Loucy (cell line): ENCODE measurements at regions not wholly inside any gene's neighbourhood (a gene's known extent, or its start where the extent isn't known, plus 50 kb on each side); places are given as distances from the start of the nearest gene placed in this dataset.

Experiments
- EZH2phosphoT487 ChIP-seq: fragments of 200-600 bp; IDR thresholded peaks from 2 replicates; pipeline ENCODE4 v1.6.1; 2018; ENCODE audit warnings: antibody characterized with exemption, mild to moderate bottlenecking, moderate library complexity, borderline replicate concordance
- TF ChIP-seq, protein P1 (sequence below): fragments of 200-600 bp; sonication (generic); conservative IDR thresholded peaks from 2 replicates; pipeline ENCODE4 v1.5.1; 2014; ENCODE audit warnings: mild to moderate bottlenecking, antibody characterized with exemption, low read length

DNA sequence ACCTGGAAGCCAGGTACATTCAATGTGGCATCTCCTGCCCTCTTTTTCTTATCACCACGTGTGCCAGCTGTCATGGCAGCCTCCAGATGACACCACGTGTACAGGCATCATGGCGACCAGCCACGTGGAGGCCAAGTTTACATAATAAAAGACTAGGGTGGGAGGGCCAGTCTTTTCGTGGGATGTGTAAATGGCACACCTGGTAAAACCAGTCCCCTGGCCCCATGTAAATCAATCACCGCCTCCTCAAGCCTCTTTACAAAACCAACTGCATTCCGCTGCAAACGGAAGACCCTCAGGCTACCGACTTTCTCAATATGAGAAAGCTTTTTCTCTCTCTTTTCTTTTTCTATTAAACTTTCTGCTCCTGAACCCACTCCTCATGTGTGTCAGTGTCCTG is 65.1 kb upstream of the PHF14 start:
- TF ChIP-seq, protein P1, sequence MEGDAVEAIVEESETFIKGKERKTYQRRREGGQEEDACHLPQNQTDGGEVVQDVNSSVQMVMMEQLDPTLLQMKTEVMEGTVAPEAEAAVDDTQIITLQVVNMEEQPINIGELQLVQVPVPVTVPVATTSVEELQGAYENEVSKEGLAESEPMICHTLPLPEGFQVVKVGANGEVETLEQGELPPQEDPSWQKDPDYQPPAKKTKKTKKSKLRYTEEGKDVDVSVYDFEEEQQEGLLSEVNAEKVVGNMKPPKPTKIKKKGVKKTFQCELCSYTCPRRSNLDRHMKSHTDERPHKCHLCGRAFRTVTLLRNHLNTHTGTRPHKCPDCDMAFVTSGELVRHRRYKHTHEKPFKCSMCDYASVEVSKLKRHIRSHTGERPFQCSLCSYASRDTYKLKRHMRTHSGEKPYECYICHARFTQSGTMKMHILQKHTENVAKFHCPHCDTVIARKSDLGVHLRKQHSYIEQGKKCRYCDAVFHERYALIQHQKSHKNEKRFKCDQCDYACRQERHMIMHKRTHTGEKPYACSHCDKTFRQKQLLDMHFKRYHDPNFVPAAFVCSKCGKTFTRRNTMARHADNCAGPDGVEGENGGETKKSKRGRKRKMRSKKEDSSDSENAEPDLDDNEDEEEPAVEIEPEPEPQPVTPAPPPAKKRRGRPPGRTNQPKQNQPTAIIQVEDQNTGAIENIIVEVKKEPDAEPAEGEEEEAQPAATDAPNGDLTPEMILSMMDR: no peak
- no peak for TF ChIP-seq EZH2phosphoT487
